GM23338 (cell line): ENCODE measurements at regions not wholly inside any gene's neighbourhood (a gene's known extent, or its start where the extent isn't known, plus 50 kb on each side); places are given as distances from the start of the nearest gene placed in this dataset.

Experiments used
- CREB1 ChIP-seq: fragments of 250-450 bp; sonication (Bioruptor Pico); IDR thresholded peaks from 2 replicates; pipeline ENCODE4 v1.5.0; 2020; ENCODE audit warnings: low read depth, mild to moderate bottlenecking, moderate library complexity
- CTCF ChIP-seq, 2 experiments: fragments of 200-600 bp in 1 of 2; sonication (generic) in 1 of 2; conservative IDR thresholded peaks; 2 replicates each; pipeline versions ENCODE4 v1.5.1 to v1.6.1; 2016 to 2017; ENCODE audit warnings: antibody characterized with exemption in 2 of 2, low read depth in 2 of 2, mild to moderate bottlenecking in 2 of 2, moderate library complexity in 1 of 2
- ETS1 ChIP-seq: IDR thresholded peaks from 2 replicates; pipeline ENCODE4 v1.6.1; 2016; ENCODE audit warnings: antibody characterized with exemption
- EZH2 ChIP-seq: fragments of 200-600 bp; sonication (generic); IDR thresholded peaks from one replicate; pipeline ENCODE4 v1.8.0; 2017; ENCODE audit warnings: antibody characterized with exemption, mild to moderate bottlenecking, low read depth; ENCODE audit not compliant: unreplicated experiment
- EZH2phosphoT487 ChIP-seq: fragments of 200-600 bp; sonication (generic); IDR thresholded peaks from one replicate; pipeline ENCODE4 v1.8.1; 2018; ENCODE audit warnings: antibody characterized with exemption; ENCODE audit not compliant: unreplicated experiment
- JUNB ChIP-seq: IDR thresholded peaks from one replicate; pipeline ENCODE4 v1.6.1; 2016; ENCODE audit warnings: antibody characterized with exemption; ENCODE audit not compliant: unreplicated experiment
- NANOG ChIP-seq: IDR thresholded peaks from 2 replicates; pipeline ENCODE4 v1.6.1; 2016; ENCODE audit warnings: antibody characterized with exemption, borderline replicate concordance
- POLR2AphosphoS5 ChIP-seq: IDR thresholded peaks from 2 replicates; pipeline ENCODE4 v1.6.1; 2016; ENCODE audit warnings: antibody characterized with exemption, low read depth
- REST ChIP-seq: IDR thresholded peaks from one replicate; pipeline ENCODE4 v1.6.1; 2018; ENCODE audit warnings: antibody characterized with exemption; ENCODE audit not compliant: unreplicated experiment
- STAT1 ChIP-seq: IDR thresholded peaks from one replicate; pipeline ENCODE4 v1.6.1; 2016; ENCODE audit warnings: antibody characterized with exemption; ENCODE audit not compliant: unreplicated experiment
- ZNF114 ChIP-seq: fragments of 250-450 bp; sonication (Bioruptor Pico); IDR thresholded peaks from 2 replicates; pipeline ENCODE4 v1.5.0; 2020; ENCODE audit warnings: mild to moderate bottlenecking, moderate library complexity
- ZNF331 ChIP-seq: fragments of 250-450 bp; sonication (Bioruptor Pico); IDR thresholded peaks from 2 replicates; pipeline ENCODE4 v1.5.0; 2020; ENCODE audit warnings: low read depth, mild to moderate bottlenecking, moderate library complexity
- ZNF462 ChIP-seq: fragments of 250-450 bp; sonication (Bioruptor Pico); IDR thresholded peaks from 2 replicates; pipeline ENCODE4 v1.5.0; 2020; ENCODE audit warnings: mild to moderate bottlenecking, moderate library complexity

GRCh38 chr6:21459641-21460040, 133.9 kb upstream of the SOX4 start:
- TF ChIP-seq CTCF (conservative IDR thresholded peaks at IDR 0.05; ENCODE audit: low read depth in 2 of 2) (no peak), ZNF114 (CRISPR knock-in tag) (no peak), EZH2 (no peak), POLR2AphosphoS5 (no peak), REST (no peak), CREB1 (CRISPR knock-in tag) (no peak), ETS1 (no peak), EZH2phosphoT487 (no peak), JUNB (no peak), ZNF462 (CRISPR knock-in tag) (no peak), STAT1 (no peak), NANOG (no peak), ZNF331 (CRISPR knock-in tag) (no peak)
